ENCODE measurements at regions not wholly inside any gene's neighbourhood (a gene's known extent, or its start where the extent isn't known, plus 50 kb on each side); places are given as distances from the start of the nearest gene placed in this dataset.
"Not testable (repeated sequence)": the region's sequence is repeated elsewhere in the genome, so short reads cannot be mapped to it uniquely, and the experiment has no call there.

- Mint-ChIP-seq H3K27ac (no peak overlapping the region), H3K4me3 (no peak overlapping the region), H3K4me1 (no peaks in the 10 kb centered on the region), H3K9me3 (ENCODE audit: low read depth) (peaks cover 3% of the 10 kb centered on the region), H3K27me3 (no peaks in the 10 kb centered on the region), H3K36me3 (peaks cover 3% of the 10 kb centered on the region)
- DNase-seq, result no peak
- no peak for ATAC-seq
- CTCF ChIA-PET, result no interaction called here
Observed at GRCh38 chr4:152200511-152201333, 335.2 kb downstream of the FBXW7 start.

- Mint-ChIP-seq H3K9me3 (ENCODE audit: low read depth) (no peaks in the 10 kb centered on the region), H3K27me3 (no peaks in the 10 kb centered on the region), H3K36me3 (no peaks in the 10 kb centered on the region), H3K4me3 (no peak overlapping the region), H3K27ac (no peak overlapping the region), H3K4me1 (no peaks in the 10 kb centered on the region)
- DNase-seq (no peak), ATAC-seq (no peak)
- CTCF ChIA-PET, result interaction anchor here (1.0 kb wide), 1 partner anchor 113 kb away, joined by 3 read pairs; no protein-coding TSS in a partner anchor
Observed at GRCh38 chr4:152197211-152197610, 338.7 kb downstream of the FBXW7 start.

GRCh38 chr4:152195888-152196287 lies 340.0 kb downstream of the FBXW7 start:
- H3K4me3 Mint-ChIP-seq, result no peak overlapping the region
- CTCF ChIA-PET, result no interaction called here
- no peak for DNase-seq
- no peaks in the 10 kb centered on the region for H3K9me3 Mint-ChIP-seq (ENCODE audit: low read depth)
- no peaks in the 10 kb centered on the region for H3K4me1 Mint-ChIP-seq
- no peaks in the 10 kb centered on the region for H3K36me3 Mint-ChIP-seq
- H3K27ac Mint-ChIP-seq, result no peak overlapping the region
- ATAC-seq, result no peak
- H3K27me3 Mint-ChIP-seq, result no peaks in the 10 kb centered on the region

- ATAC-seq (no peak), DNase-seq (no peak)
- no peaks in the 10 kb centered on the region for H3K27me3 Mint-ChIP-seq
- H3K4me3 Mint-ChIP-seq, result no peak overlapping the region
- CTCF ChIA-PET, result no interaction called here
- no peak overlapping the region for H3K27ac Mint-ChIP-seq
- H3K9me3 Mint-ChIP-seq (ENCODE audit: low read depth), result no peaks in the 10 kb centered on the region
- no peaks in the 10 kb centered on the region for H3K36me3 Mint-ChIP-seq
- H3K4me1 Mint-ChIP-seq, result peaks cover 4% of the 10 kb centered on the region
Observed at GRCh38 chr4:152193059-152193458, 342.8 kb downstream of the FBXW7 start.

- Mint-ChIP-seq H3K36me3 (no peaks in the 10 kb centered on the region), H3K4me1 (peaks cover 4% of the 10 kb centered on the region), H3K27me3 (no peaks in the 10 kb centered on the region), H3K9me3 (ENCODE audit: low read depth) (no peaks in the 10 kb centered on the region), H3K27ac (no peak overlapping the region), H3K4me3 (no peak overlapping the region)
- DNase-seq, result no peak
- CTCF ChIA-PET, result no interaction called here
- no peak for ATAC-seq
Observed at GRCh38 chr4:152190907-152191306, 345.0 kb downstream of the FBXW7 start.

GRCh38 chr4:152189451-152190179 lies 346.3 kb downstream of the FBXW7 start:
- H3K9me3 Mint-ChIP-seq (ENCODE audit: low read depth), result no peaks in the 10 kb centered on the region
- no peak for ATAC-seq

GRCh38 chr4:152188801-152189200 lies 347.1 kb downstream of the FBXW7 start:
- DNase-seq, result no peak
- no peak overlapping the region for H3K27ac Mint-ChIP-seq

More at GRCh38 chr4:152189451-152190179, 346.3 kb downstream of the FBXW7 start:
- DNase-seq, result no peak
- Mint-ChIP-seq H3K36me3 (no peaks in the 10 kb centered on the region), H3K27me3 (no peaks in the 10 kb centered on the region), H3K4me3 (no peak overlapping the region), H3K4me1 (peaks cover 4% of the 10 kb centered on the region), H3K27ac (no peak overlapping the region)
- CTCF ChIA-PET, result no interaction called here

GRCh38 chr4:152187693-152188092 lies 348.2 kb downstream of the FBXW7 start:
- Mint-ChIP-seq H3K36me3 (no peaks in the 10 kb centered on the region), H3K27ac (no peak overlapping the region), H3K27me3 (no peaks in the 10 kb centered on the region), H3K4me1 (peaks cover 4% of the 10 kb centered on the region), H3K4me3 (no peak overlapping the region), H3K9me3 (ENCODE audit: low read depth) (no peaks in the 10 kb centered on the region)
- CTCF ChIA-PET, result no interaction called here
- DNase-seq (no peak), ATAC-seq (no peak)

More at GRCh38 chr4:152188801-152189200, 347.1 kb downstream of the FBXW7 start:
- CTCF ChIA-PET, result no interaction called here
- no peak for ATAC-seq
- Mint-ChIP-seq H3K36me3 (no peaks in the 10 kb centered on the region), H3K4me3 (no peak overlapping the region), H3K9me3 (ENCODE audit: low read depth) (no peaks in the 10 kb centered on the region), H3K4me1 (peaks cover 4% of the 10 kb centered on the region), H3K27me3 (no peaks in the 10 kb centered on the region)

GRCh38 chr4:152185786-152186550 lies 349.9 kb downstream of the FBXW7 start:
- CTCF ChIA-PET, result no interaction called here
- ATAC-seq (no peak), DNase-seq (no peak)
- Mint-ChIP-seq H3K9me3 (ENCODE audit: low read depth) (no peaks in the 10 kb centered on the region), H3K4me3 (no peak overlapping the region), H3K36me3 (no peaks in the 10 kb centered on the region), H3K4me1 (peaks cover 4% of the 10 kb centered on the region), H3K27ac (no peak overlapping the region), H3K27me3 (no peaks in the 10 kb centered on the region)

- Mint-ChIP-seq H3K27me3 (no peaks in the 10 kb centered on the region), H3K9me3 (ENCODE audit: low read depth) (no peaks in the 10 kb centered on the region), H3K36me3 (no peaks in the 10 kb centered on the region), H3K4me1 (no peaks in the 10 kb centered on the region), H3K27ac (no peak overlapping the region), H3K4me3 (no peak overlapping the region)
- DNase-seq (no peak), ATAC-seq (no peak)
- CTCF ChIA-PET, result no interaction called here
Observed at GRCh38 chr4:152181150-152181549, 354.7 kb downstream of the FBXW7 start.

GRCh38 chr4:152180369-152180768 lies 355.5 kb downstream of the FBXW7 start:
- Mint-ChIP-seq H3K4me3 (no peak overlapping the region), H3K36me3 (no peaks in the 10 kb centered on the region), H3K27ac (no peak overlapping the region), H3K4me1 (no peaks in the 10 kb centered on the region), H3K27me3 (no peaks in the 10 kb centered on the region), H3K9me3 (ENCODE audit: low read depth) (no peaks in the 10 kb centered on the region)
- ATAC-seq (no peak), DNase-seq (no peak)
- CTCF ChIA-PET, result no interaction called here

- CTCF ChIA-PET; H3K27me3 Mint-ChIP-seq; H3K4me3 Mint-ChIP-seq; DNase-seq; H3K4me1 Mint-ChIP-seq; H3K9me3 Mint-ChIP-seq (ENCODE audit: low read depth); H3K36me3 Mint-ChIP-seq; H3K27ac Mint-ChIP-seq; ATAC-seq: not testable (repeated sequence)
Observed at GRCh38 chr4:152177538-152177937, 358.4 kb downstream of the FBXW7 start.

GRCh38 chr4:152176627-152177214 lies 359.2 kb downstream of the FBXW7 start:
- no peaks in the 10 kb centered on the region for H3K9me3 Mint-ChIP-seq (ENCODE audit: low read depth)
- CTCF ChIA-PET, result no interaction called here
- ATAC-seq (no peak), DNase-seq (no peak)
- H3K4me3 Mint-ChIP-seq, result no peak overlapping the region
- no peaks in the 10 kb centered on the region for H3K27me3 Mint-ChIP-seq
- no peaks in the 10 kb centered on the region for H3K4me1 Mint-ChIP-seq
- H3K27ac Mint-ChIP-seq, result no peak overlapping the region
- H3K36me3 Mint-ChIP-seq, result no peaks in the 10 kb centered on the region

All from activated CD8-positive, alpha-beta memory T cell treated with anti-CD3 and anti-CD28 coated beads, Interleukin-2, amount 10 ng/mL, durations not matched to agents 7 days and 5 days (primary cell).